ENCODE measurements at regions not wholly inside any gene's neighbourhood (a gene's known extent, or its start where the extent isn't known, plus 50 kb on each side); places are given as distances from the start of the nearest gene placed in this dataset.
"Not testable (repeated sequence)": the region's sequence is repeated elsewhere in the genome, so short reads cannot be mapped to it uniquely, and the experiment has no call there.

GRCh38 chr2:57402755-57403154, 643.9 kb upstream of the VRK2 start:
- no peaks in the 10 kb centered on the region for H3K4me1 ChIP-seq (ENCODE audit: control insufficient read depth, insufficient read depth, low read length, poor library complexity, severe bottlenecking)
- H3K9me3 ChIP-seq (ENCODE audit: control insufficient read depth, low read length): no peaks in the 10 kb centered on the region
- H3K36me3 ChIP-seq (ENCODE audit: control insufficient read depth, insufficient read depth, low read length): no peaks in the 10 kb centered on the region
- H3K27ac ChIP-seq (ENCODE audit: low read depth, low read length, severe bottlenecking): no peak overlapping the region
- 100% methylated on average over 1 of the region's 1 CpG; no CpG with 5 or more reads in 1 of the 2 experiments for WGBS, 2 experiments (ENCODE audit: insufficient coverage in 2 of 2)
- no peak overlapping the region for H3K4me3 ChIP-seq (ENCODE audit: extremely low read depth, insufficient read depth, low read length, poor library complexity, severe bottlenecking)

- 43 to 45% methylated on average over 1 of the region's 1 CpG for WGBS, 2 experiments (ENCODE audit: insufficient coverage in 2 of 2)
- H3K4me1 ChIP-seq (ENCODE audit: control insufficient read depth, insufficient read depth, low read length, poor library complexity, severe bottlenecking): no peaks in the 10 kb centered on the region
- H3K27ac ChIP-seq (ENCODE audit: low read depth, low read length, severe bottlenecking): no peak overlapping the region
- no peak overlapping the region for H3K4me3 ChIP-seq (ENCODE audit: extremely low read depth, insufficient read depth, low read length, poor library complexity, severe bottlenecking)
- no peaks in the 10 kb centered on the region for H3K9me3 ChIP-seq (ENCODE audit: control insufficient read depth, low read length)
- no peaks in the 10 kb centered on the region for H3K36me3 ChIP-seq (ENCODE audit: control insufficient read depth, insufficient read depth, low read length)
These were observed 638.8 kb upstream of the VRK2 start for GRCh38 chr2:57407772-57408201.

- 86 to 100% methylated on average over 1 of the region's 1 CpG for WGBS, 2 experiments (ENCODE audit: insufficient coverage in 2 of 2)
- no peaks in the 10 kb centered on the region for H3K9me3 ChIP-seq (ENCODE audit: control insufficient read depth, low read length)
- no peak overlapping the region for H3K4me3 ChIP-seq (ENCODE audit: extremely low read depth, insufficient read depth, low read length, poor library complexity, severe bottlenecking)
- H3K36me3 ChIP-seq (ENCODE audit: control insufficient read depth, insufficient read depth, low read length): no peaks in the 10 kb centered on the region
- no peaks in the 10 kb centered on the region for H3K4me1 ChIP-seq (ENCODE audit: control insufficient read depth, insufficient read depth, low read length, poor library complexity, severe bottlenecking)
- H3K27ac ChIP-seq (ENCODE audit: low read depth, low read length, severe bottlenecking): no peak overlapping the region
These were observed 638.0 kb upstream of the VRK2 start for GRCh38 chr2:57408587-57408986.

- Histone ChIP-seq H3K36me3 (ENCODE audit: control insufficient read depth, insufficient read depth, low read length) (no peaks in the 10 kb centered on the region), H3K27ac (ENCODE audit: low read depth, low read length, severe bottlenecking) (no peak overlapping the region), H3K9me3 (ENCODE audit: control insufficient read depth, low read length) (peaks cover 6% of the 10 kb centered on the region), H3K4me3 (ENCODE audit: extremely low read depth, insufficient read depth, low read length, poor library complexity, severe bottlenecking) (no peak overlapping the region), H3K4me1 (ENCODE audit: control insufficient read depth, insufficient read depth, low read length, poor library complexity, severe bottlenecking) (no peaks in the 10 kb centered on the region)
- WGBS, 2 experiments (ENCODE audit: insufficient coverage in 2 of 2): 80% methylated on average over 1 of the region's 4 CpGs; no CpG with 5 or more reads in 1 of the 2 experiments
These were observed 629.6 kb upstream of the VRK2 start for GRCh38 chr2:57417007-57417406.

- not testable (repeated sequence) for H3K4me1 ChIP-seq (ENCODE audit: control insufficient read depth, insufficient read depth, low read length, poor library complexity, severe bottlenecking); H3K9me3 ChIP-seq (ENCODE audit: control insufficient read depth, low read length); H3K36me3 ChIP-seq (ENCODE audit: control insufficient read depth, insufficient read depth, low read length); H3K27ac ChIP-seq (ENCODE audit: low read depth, low read length, severe bottlenecking); H3K4me3 ChIP-seq (ENCODE audit: extremely low read depth, insufficient read depth, low read length, poor library complexity, severe bottlenecking)
- WGBS, 2 experiments (ENCODE audit: insufficient coverage in 2 of 2): 81 to 83% methylated on average over 3 to 11 of the region's 14 CpGs
These were observed 627.7 kb upstream of the VRK2 start for GRCh38 chr2:57418859-57419346.

GRCh38 chr2:57429831-57430230, 616.8 kb upstream of the VRK2 start:
- H3K4me3 ChIP-seq (ENCODE audit: extremely low read depth, insufficient read depth, low read length, poor library complexity, severe bottlenecking): no peak overlapping the region
- H3K27ac ChIP-seq (ENCODE audit: low read depth, low read length, severe bottlenecking): no peak overlapping the region
- no peaks in the 10 kb centered on the region for H3K4me1 ChIP-seq (ENCODE audit: control insufficient read depth, insufficient read depth, low read length, poor library complexity, severe bottlenecking)
- H3K9me3 ChIP-seq (ENCODE audit: control insufficient read depth, low read length): no peaks in the 10 kb centered on the region
- WGBS, 2 experiments (ENCODE audit: insufficient coverage in 2 of 2): no CpG with 5 or more reads among the region's 1 CpG
- no peaks in the 10 kb centered on the region for H3K36me3 ChIP-seq (ENCODE audit: control insufficient read depth, insufficient read depth, low read length)

GRCh38 chr2:57432528-57432927, 614.1 kb upstream of the VRK2 start:
- WGBS, 2 experiments (ENCODE audit: insufficient coverage in 2 of 2): no CpG with 5 or more reads among the region's 1 CpG

GRCh38 chr2:57434441-57434840, 612.2 kb upstream of the VRK2 start:
- 86% methylated on average over 1 of the region's 2 CpGs; no CpG with 5 or more reads in 1 of the 2 experiments for WGBS, 2 experiments (ENCODE audit: insufficient coverage in 2 of 2)
- no peak overlapping the region for H3K4me3 ChIP-seq (ENCODE audit: extremely low read depth, insufficient read depth, low read length, poor library complexity, severe bottlenecking)
- no peaks in the 10 kb centered on the region for H3K36me3 ChIP-seq (ENCODE audit: control insufficient read depth, insufficient read depth, low read length)
- no peaks in the 10 kb centered on the region for H3K9me3 ChIP-seq (ENCODE audit: control insufficient read depth, low read length)
- H3K4me1 ChIP-seq (ENCODE audit: control insufficient read depth, insufficient read depth, low read length, poor library complexity, severe bottlenecking): no peaks in the 10 kb centered on the region
- no peak overlapping the region for H3K27ac ChIP-seq (ENCODE audit: low read depth, low read length, severe bottlenecking)

More at GRCh38 chr2:57432528-57432927, 614.1 kb upstream of the VRK2 start:
- Histone ChIP-seq H3K9me3 (ENCODE audit: control insufficient read depth, low read length) (no peaks in the 10 kb centered on the region), H3K4me3 (ENCODE audit: extremely low read depth, insufficient read depth, low read length, poor library complexity, severe bottlenecking) (no peak overlapping the region), H3K4me1 (ENCODE audit: control insufficient read depth, insufficient read depth, low read length, poor library complexity, severe bottlenecking) (no peaks in the 10 kb centered on the region), H3K36me3 (ENCODE audit: control insufficient read depth, insufficient read depth, low read length) (no peaks in the 10 kb centered on the region), H3K27ac (ENCODE audit: low read depth, low read length, severe bottlenecking) (no peak overlapping the region)

GRCh38 chr2:57434972-57435371, 611.6 kb upstream of the VRK2 start:
- Histone ChIP-seq H3K9me3 (ENCODE audit: control insufficient read depth, low read length) (no peaks in the 10 kb centered on the region), H3K4me1 (ENCODE audit: control insufficient read depth, insufficient read depth, low read length, poor library complexity, severe bottlenecking) (no peaks in the 10 kb centered on the region), H3K4me3 (ENCODE audit: extremely low read depth, insufficient read depth, low read length, poor library complexity, severe bottlenecking) (no peak overlapping the region), H3K27ac (ENCODE audit: low read depth, low read length, severe bottlenecking) (no peak overlapping the region), H3K36me3 (ENCODE audit: control insufficient read depth, insufficient read depth, low read length) (no peaks in the 10 kb centered on the region)
- no CpG with 5 or more reads among the region's 1 CpG for WGBS, 2 experiments (ENCODE audit: insufficient coverage in 2 of 2)

- Histone ChIP-seq H3K36me3 (ENCODE audit: control insufficient read depth, insufficient read depth, low read length) (no peaks in the 10 kb centered on the region), H3K4me3 (ENCODE audit: extremely low read depth, insufficient read depth, low read length, poor library complexity, severe bottlenecking) (no peak overlapping the region), H3K4me1 (ENCODE audit: control insufficient read depth, insufficient read depth, low read length, poor library complexity, severe bottlenecking) (no peaks in the 10 kb centered on the region), H3K9me3 (ENCODE audit: control insufficient read depth, low read length) (no peaks in the 10 kb centered on the region), H3K27ac (ENCODE audit: low read depth, low read length, severe bottlenecking) (no peak overlapping the region)
- no CpG with 5 or more reads among the region's 1 CpG for WGBS, 2 experiments (ENCODE audit: insufficient coverage in 2 of 2)
These were observed 609.5 kb upstream of the VRK2 start for GRCh38 chr2:57437077-57437476.

- WGBS, 2 experiments (ENCODE audit: insufficient coverage in 2 of 2): no CpG with 5 or more reads among the region's 1 CpG
- Histone ChIP-seq H3K9me3 (ENCODE audit: control insufficient read depth, low read length) (no peaks in the 10 kb centered on the region), H3K36me3 (ENCODE audit: control insufficient read depth, insufficient read depth, low read length) (no peaks in the 10 kb centered on the region), H3K4me3 (ENCODE audit: extremely low read depth, insufficient read depth, low read length, poor library complexity, severe bottlenecking) (no peak overlapping the region), H3K4me1 (ENCODE audit: control insufficient read depth, insufficient read depth, low read length, poor library complexity, severe bottlenecking) (no peaks in the 10 kb centered on the region), H3K27ac (ENCODE audit: low read depth, low read length, severe bottlenecking) (no peak overlapping the region)
These were observed 606.2 kb upstream of the VRK2 start for GRCh38 chr2:57440437-57440836.

Data from mesodermal cell (in vitro differentiated cells).